ENCODE measurements at regions not wholly inside any gene's neighbourhood (a gene's known extent, or its start where the extent isn't known, plus 50 kb on each side); places are given as distances from the start of the nearest gene placed in this dataset.
"Not testable (repeated sequence)": the region's sequence is repeated elsewhere in the genome, so short reads cannot be mapped to it uniquely, and the experiment has no call there.

DNA sequence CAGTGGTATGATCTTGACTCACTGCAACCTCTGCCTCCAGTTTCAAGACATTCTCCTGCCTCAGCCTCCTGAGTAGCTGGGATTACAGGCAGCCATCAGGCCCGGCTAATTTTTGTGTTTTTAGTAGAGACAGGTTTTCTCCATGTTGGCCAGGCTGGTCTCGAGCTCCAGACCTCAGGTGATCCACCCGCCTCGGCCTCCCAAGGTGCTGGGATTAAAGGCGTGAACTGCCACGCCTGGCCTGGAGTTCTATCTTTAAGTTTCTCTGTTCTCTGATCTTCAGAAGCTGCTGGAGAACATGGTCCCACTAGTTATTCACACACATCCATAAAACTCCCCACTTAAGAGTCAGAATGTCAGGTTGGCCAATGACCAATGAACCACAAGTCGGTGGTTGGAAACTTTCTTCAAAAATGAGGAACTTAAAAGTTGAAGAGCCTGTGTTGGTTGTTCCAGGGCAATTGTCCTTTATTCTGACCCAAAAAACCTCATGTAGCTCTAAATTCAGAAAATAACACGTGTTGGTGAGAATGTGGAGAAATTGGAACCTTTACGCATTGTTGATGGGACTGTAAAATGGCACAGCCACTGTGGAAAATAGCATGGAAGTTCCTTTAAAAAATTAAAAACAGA is 55.9 kb upstream of the PIK3CB start:
- Mint-ChIP-seq H3K27ac (no peak overlapping the region), H3K36me3 (ENCODE audit: low read depth) (no peaks in the 10 kb centered on the region), H3K4me1 (ENCODE audit: low read depth) (peaks cover 2% of the 10 kb centered on the region), H3K4me3 (no peak overlapping the region), H3K9me3 (no peaks in the 10 kb centered on the region), H3K27me3 (peaks cover 3% of the 10 kb centered on the region)
- TF ChIP-seq, protein P1, sequence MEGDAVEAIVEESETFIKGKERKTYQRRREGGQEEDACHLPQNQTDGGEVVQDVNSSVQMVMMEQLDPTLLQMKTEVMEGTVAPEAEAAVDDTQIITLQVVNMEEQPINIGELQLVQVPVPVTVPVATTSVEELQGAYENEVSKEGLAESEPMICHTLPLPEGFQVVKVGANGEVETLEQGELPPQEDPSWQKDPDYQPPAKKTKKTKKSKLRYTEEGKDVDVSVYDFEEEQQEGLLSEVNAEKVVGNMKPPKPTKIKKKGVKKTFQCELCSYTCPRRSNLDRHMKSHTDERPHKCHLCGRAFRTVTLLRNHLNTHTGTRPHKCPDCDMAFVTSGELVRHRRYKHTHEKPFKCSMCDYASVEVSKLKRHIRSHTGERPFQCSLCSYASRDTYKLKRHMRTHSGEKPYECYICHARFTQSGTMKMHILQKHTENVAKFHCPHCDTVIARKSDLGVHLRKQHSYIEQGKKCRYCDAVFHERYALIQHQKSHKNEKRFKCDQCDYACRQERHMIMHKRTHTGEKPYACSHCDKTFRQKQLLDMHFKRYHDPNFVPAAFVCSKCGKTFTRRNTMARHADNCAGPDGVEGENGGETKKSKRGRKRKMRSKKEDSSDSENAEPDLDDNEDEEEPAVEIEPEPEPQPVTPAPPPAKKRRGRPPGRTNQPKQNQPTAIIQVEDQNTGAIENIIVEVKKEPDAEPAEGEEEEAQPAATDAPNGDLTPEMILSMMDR (IDR thresholded peaks at IDR 0.05) = no peak
- ATAC-seq (no peak), DNase-seq (peak; percentile 13)
- ChIA-PET CTCF (interaction anchor here (1.3 kb wide), 1 partner anchor 25 kb away, joined by 3 read pairs; no protein-coding TSS in a partner anchor), POLR2A (interaction anchor here (0.6 kb wide), 1 partner anchor 450 kb away, joined by 3 read pairs; no protein-coding TSS in a partner anchor)
- intact Hi-C loops (cut with micrococcal nuclease) = no loop called here

DNA sequence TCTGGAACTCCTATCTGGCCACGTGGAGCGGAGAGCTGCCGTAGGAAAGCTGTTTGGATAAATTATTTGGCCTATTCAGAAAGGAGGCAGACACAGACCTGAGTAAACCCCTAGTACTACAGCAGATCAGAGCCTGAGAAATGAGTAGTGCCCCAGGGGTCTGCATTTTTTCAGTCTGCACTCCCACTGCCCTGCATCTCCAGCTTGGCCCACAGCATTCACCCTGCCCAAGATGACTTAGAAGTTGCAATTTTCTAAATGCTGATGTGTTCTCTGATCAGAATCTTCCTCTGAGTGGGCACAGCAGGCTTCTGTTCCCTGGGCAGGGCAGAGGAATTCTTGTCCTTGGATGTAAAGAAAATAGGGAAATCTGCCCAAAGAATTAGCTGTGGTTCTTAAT is 55.1 kb upstream of the PIK3CB start:
- Mint-ChIP-seq H3K4me1 (ENCODE audit: low read depth) (peaks cover 2% of the 10 kb centered on the region), H3K9me3 (no peaks in the 10 kb centered on the region), H3K4me3 (no peak overlapping the region), H3K36me3 (ENCODE audit: low read depth) (no peaks in the 10 kb centered on the region), H3K27ac (no peak overlapping the region), H3K27me3 (peaks cover 3% of the 10 kb centered on the region)
- POLR2A ChIA-PET = no interaction called here
- intact Hi-C loops (cut with micrococcal nuclease) = no loop called here
- no peak for ATAC-seq
- CTCF ChIA-PET = no interaction called here
- no peak for DNase-seq
- TF ChIP-seq, protein P1 (IDR thresholded peaks at IDR 0.05) = no peak

DNA sequence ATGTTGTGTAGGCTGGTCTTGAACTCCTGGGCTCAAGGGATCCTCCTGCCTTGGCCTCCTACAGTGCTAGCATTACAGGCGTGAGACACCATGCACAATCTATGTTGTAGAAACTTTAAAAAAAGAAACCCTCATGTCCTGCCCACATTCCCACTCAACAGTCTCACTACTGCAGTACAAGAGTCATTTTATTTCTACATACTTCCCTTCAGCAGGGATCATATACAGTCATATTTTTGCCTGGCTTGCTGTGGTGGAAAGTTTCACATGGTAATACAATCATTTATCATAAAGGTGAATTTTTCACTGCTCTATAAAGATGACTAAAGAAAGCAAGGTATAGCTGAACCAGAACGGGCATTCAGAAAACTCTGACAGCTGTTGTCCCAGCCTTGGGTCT is 53.8 kb upstream of the PIK3CB start:
- Mint-ChIP-seq H3K4me1 (ENCODE audit: low read depth) (peaks cover 2% of the 10 kb centered on the region), H3K36me3 (ENCODE audit: low read depth) (no peaks in the 10 kb centered on the region), H3K9me3 (no peaks in the 10 kb centered on the region), H3K27me3 (peaks cover 3% of the 10 kb centered on the region), H3K4me3 (no peak overlapping the region), H3K27ac (no peak overlapping the region)
- POLR2A ChIA-PET = no interaction called here
- no peak for ATAC-seq
- intact Hi-C loops (cut with micrococcal nuclease) = no loop called here
- no peak for DNase-seq
- CTCF ChIA-PET = interaction anchor here (1.6 kb wide), 1 partner anchor 27 kb away, joined by 5 read pairs; no protein-coding TSS in a partner anchor
- TF ChIP-seq, protein P1 (IDR thresholded peaks at IDR 0.05) = no peak

DNA sequence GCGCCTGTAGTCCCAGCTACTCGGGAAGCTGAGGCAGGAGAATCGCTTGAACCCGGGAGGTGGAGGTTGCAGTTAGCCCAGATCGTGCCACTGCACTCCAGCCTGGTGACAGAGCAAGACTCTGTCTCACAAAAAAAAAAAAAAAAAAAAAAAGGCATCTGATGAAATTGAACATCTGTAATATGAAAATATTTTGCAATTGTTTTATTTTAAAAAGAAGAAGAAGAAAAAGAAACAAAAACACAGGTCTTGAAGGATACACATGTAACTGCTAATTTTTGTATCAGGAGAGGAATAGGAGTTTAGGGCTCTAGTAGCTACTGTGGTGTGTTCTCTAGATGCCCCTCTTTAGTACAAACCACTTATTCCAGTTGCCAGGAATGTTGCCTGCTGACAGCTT is 51.4 kb upstream of the PIK3CB start:
- H3K4me3 Mint-ChIP-seq; H3K4me1 Mint-ChIP-seq (ENCODE audit: low read depth); ATAC-seq; H3K36me3 Mint-ChIP-seq (ENCODE audit: low read depth); H3K27me3 Mint-ChIP-seq; DNase-seq; intact Hi-C loops (cut with micrococcal nuclease); H3K27ac Mint-ChIP-seq; POLR2A ChIA-PET; H3K9me3 Mint-ChIP-seq: not testable (repeated sequence)
- CTCF ChIA-PET = interaction anchor here (3.7 kb wide), 1 partner anchor 30 kb away, joined by 19 read pairs; no protein-coding TSS in a partner anchor
